ENCODE measurements at regions not wholly inside any gene's neighbourhood (a gene's known extent, or its start where the extent isn't known, plus 50 kb on each side); places are given as distances from the start of the nearest gene placed in this dataset.

GRCh38 chrY:17233435-17234109 lies 646.4 kb downstream of the CDY2B start:
- no peak for DNase-seq

- no peak for DNase-seq
These were observed 648.0 kb downstream of the CDY2B start for GRCh38 chrY:17231994-17232393.

- no peak for DNase-seq
These were observed 656.5 kb downstream of the CDY2B start for GRCh38 chrY:17223502-17223901.

- DNase-seq = no peak
These were observed 677.6 kb downstream of the CDY2B start for GRCh38 chrY:17202395-17202794.

GRCh38 chrY:17184299-17184698 lies 695.7 kb downstream of the CDY2B start:
- no peak for DNase-seq

GRCh38 chrY:17166881-17167280 lies 713.1 kb downstream of the CDY2B start:
- DNase-seq = no peak

GRCh38 chrY:17122166-17122565 lies 757.9 kb downstream of the CDY2B start:
- DNase-seq = no peak

- DNase-seq = no peak
These were observed 794.7 kb downstream of the CDY2B start for GRCh38 chrY:17085303-17085702.

GRCh38 chrY:17079887-17080286 lies 800.1 kb downstream of the CDY2B start:
- no peak for DNase-seq

- DNase-seq = no peak
These were observed 812.7 kb downstream of the CDY2B start for GRCh38 chrY:17067307-17067706.

GRCh38 chrY:17053041-17053440 lies 827.0 kb downstream of the CDY2B start:
- DNase-seq = no peak

GRCh38 chrY:17050374-17050773 lies 829.6 kb downstream of the CDY2B start:
- DNase-seq = no peak

GRCh38 chrY:17045124-17045523 lies 834.9 kb downstream of the CDY2B start:
- DNase-seq = no peak

- no peak for DNase-seq
These were observed 835.3 kb downstream of the CDY2B start for GRCh38 chrY:17044723-17045122.

- no peak for DNase-seq
These were observed 835.7 kb downstream of the CDY2B start for GRCh38 chrY:17044272-17044671.

GRCh38 chrY:17038439-17038838 lies 841.6 kb downstream of the CDY2B start:
- DNase-seq = no peak

- no peak for DNase-seq
These were observed 861.9 kb downstream of the CDY2B start for GRCh38 chrY:17018126-17018525.

GRCh38 chrY:16993551-16993950 lies 886.5 kb downstream of the CDY2B start:
- DNase-seq = no peak

GRCh38 chrY:16981776-16982175 lies 898.2 kb downstream of the CDY2B start:
- DNase-seq = no peak

- no peak for DNase-seq
These were observed 920.9 kb downstream of the CDY2B start for GRCh38 chrY:16959071-16959470.

- DNase-seq = no peak
These were observed 932.8 kb downstream of the CDY2B start for GRCh38 chrY:16947221-16947620.
